Esophagus squamous epithelium (tissue), 4 donors: ENCODE measurements at regions not wholly inside any gene's neighbourhood (a gene's known extent, or its start where the extent isn't known, plus 50 kb on each side); places are given as distances from the start of the nearest gene placed in this dataset.

Source experiments
- CTCF ChIP-seq, 6 experiments: fragments of 450-650 bp in 4 of 6; fragments of 200-600 bp in 2 of 6; sonication (generic) in 2 of 6; IDR thresholded peaks; one replicate each; pipeline ENCODE4 v1.5.1; 2016 to 2019; ENCODE audit warnings: antibody characterized with exemption in 6 of 6, mild to moderate bottlenecking in 4 of 6, moderate library complexity in 4 of 6
- POLR2A ChIP-seq, 4 donors: fragments of 450-650 bp; IDR thresholded peaks; one replicate each; pipeline ENCODE4 v1.6.1; 2017; ENCODE audit warnings: antibody characterized with exemption in 4 of 4, mild to moderate bottlenecking in 4 of 4, moderate library complexity in 3 of 4

- no peak for TF ChIP-seq CTCF (IDR thresholded peaks at IDR 0.05)
- TF ChIP-seq POLR2A (IDR thresholded peaks at IDR 0.05) = no peak
Measured at GRCh38 chr2:236744281-236744705, 174.7 kb downstream of the ACKR3 start.
